ENCODE measurements at regions not wholly inside any gene's neighbourhood (a gene's known extent, or its start where the extent isn't known, plus 50 kb on each side); places are given as distances from the start of the nearest gene placed in this dataset.
A peak's percentile ranks its signal among the peaks of the same experiment; 100 is the strongest.

DNA sequence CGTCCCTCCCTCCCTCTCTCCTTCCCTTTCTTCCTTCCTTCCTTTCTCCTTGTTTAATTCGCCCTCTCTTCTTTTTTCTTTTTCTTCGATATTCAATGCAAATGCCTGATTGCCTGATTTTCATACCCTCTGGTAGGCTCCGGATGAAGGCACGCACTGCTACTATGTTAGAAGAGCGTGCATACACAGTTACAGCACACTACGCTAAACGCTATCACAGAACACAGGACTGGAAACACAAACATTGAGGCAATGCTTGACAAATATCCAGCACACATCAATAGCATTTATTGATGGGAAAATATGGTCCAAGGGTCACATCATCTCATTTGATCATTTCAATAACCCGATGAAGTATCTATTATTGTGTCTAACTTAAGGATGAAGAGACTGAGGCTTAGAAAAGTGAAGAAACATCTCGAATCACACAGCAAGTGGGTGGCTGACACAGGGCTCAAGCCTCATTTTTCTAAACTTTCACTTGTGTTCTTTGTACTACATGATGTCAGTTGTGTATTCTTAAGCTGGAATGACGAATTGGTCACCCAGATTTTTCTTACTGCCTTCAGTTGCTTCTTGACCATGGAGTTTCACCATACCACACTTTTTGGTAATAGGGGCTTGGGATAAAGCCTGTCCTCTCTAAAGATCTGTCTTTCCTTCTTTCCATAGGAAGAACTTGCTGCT is 101.8 kb downstream of the TRIB2 start:
- H3K4me1 Mint-ChIP-seq, result peaks cover 43% of the 10 kb centered on the region
- H3K9me3 Mint-ChIP-seq, result no peaks in the 10 kb centered on the region
- peak overlapping the region; percentile 5 for H3K4me3 Mint-ChIP-seq
- no peak for ATAC-seq (replicated peaks)
- no peak overlapping the region for H3K27ac Mint-ChIP-seq
- H3K36me3 Mint-ChIP-seq (ENCODE audit: low read depth), result no peaks in the 10 kb centered on the region
- H3K27me3 Mint-ChIP-seq, result no peaks in the 10 kb centered on the region

GRCh38 chr2:12819103-12819475 is 102.4 kb downstream of the TRIB2 start:
- Mint-ChIP-seq H3K36me3 (ENCODE audit: low read depth) (no peaks in the 10 kb centered on the region), H3K9me3 (no peaks in the 10 kb centered on the region), H3K4me3 (peak overlapping the region; percentile 5), H3K4me1 (peaks cover 43% of the 10 kb centered on the region), H3K27me3 (no peaks in the 10 kb centered on the region), H3K27ac (no peak overlapping the region)
- ATAC-seq (replicated peaks), result no peak

DNA sequence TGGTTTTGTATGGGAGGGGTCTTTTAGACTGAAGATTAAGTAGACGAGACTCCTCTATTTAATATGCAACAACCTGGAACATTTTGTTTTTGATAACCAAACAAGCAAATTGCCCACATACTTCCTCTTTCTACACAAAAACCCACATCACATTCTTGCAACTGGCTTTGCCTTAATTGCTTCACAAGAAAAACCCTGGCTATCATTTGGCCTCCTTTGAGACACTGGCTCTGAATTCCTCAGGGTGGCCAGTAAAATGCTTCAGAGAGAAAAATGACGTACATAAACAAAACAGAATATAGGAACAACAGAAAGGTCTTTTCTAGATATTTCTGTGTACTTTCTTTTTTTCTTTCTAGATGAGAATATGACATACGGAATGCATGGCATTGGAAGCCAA is 103.0 kb downstream of the TRIB2 start:
- Mint-ChIP-seq H3K9me3 (no peaks in the 10 kb centered on the region), H3K27me3 (no peaks in the 10 kb centered on the region), H3K4me1 (peaks cover 43% of the 10 kb centered on the region), H3K27ac (no peak overlapping the region), H3K4me3 (peak overlapping the region; percentile 5), H3K36me3 (ENCODE audit: low read depth) (no peaks in the 10 kb centered on the region)
- no peak for ATAC-seq (replicated peaks)

DNA sequence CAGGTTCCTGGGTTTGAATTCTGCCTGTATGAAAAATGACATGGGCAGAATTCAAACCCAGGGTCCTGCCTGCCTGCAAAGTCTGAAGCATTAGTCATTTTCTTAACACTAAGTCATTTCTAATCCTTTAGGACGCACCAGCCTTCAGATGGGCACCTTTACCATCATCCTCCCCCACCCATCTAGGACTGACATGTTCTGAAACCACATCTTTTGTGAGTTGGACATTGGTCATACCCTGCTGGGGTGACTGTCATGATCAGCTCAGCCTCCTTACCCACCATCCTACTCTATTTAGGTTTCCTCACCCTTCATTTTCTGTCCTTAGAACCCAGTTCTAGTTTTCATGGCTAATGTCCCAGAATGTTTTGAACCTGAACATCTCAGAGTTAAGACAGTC is 104.9 kb downstream of the TRIB2 start:
- no peaks in the 10 kb centered on the region for H3K27me3 Mint-ChIP-seq
- no peaks in the 10 kb centered on the region for H3K36me3 Mint-ChIP-seq (ENCODE audit: low read depth)
- H3K4me1 Mint-ChIP-seq, result peaks cover 40% of the 10 kb centered on the region
- peak; percentile 79 for ATAC-seq (replicated peaks)
- no peaks in the 10 kb centered on the region for H3K9me3 Mint-ChIP-seq
- H3K4me3 Mint-ChIP-seq, result no peak overlapping the region
- H3K27ac Mint-ChIP-seq, result no peak overlapping the region

DNA sequence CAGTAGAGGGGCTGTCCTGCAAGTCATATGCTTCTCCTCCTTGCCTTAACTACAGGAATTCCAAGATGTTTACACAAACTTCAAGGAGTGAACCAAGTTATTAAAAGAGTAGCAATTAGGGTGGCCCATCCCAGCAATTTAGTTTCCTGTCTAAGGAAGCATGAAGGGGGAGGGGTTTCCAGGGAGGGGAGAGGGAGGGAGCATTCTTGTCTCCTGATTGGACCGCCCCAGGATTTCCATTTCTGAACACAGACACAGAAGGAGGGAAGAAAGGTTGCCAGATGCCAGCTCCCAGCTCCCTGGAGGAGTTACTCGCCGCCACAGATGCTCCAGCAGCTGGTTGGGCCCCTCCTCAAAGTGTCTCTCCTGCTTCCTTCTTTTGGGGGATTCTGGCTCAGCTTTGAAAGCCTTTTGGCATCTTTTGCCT is 107.6 kb downstream of the TRIB2 start:
- H3K36me3 Mint-ChIP-seq (ENCODE audit: low read depth), result no peaks in the 10 kb centered on the region

GRCh38 chr2:12824778-12825379 is 108.1 kb downstream of the TRIB2 start:
- no peak overlapping the region for H3K27ac Mint-ChIP-seq
- no peaks in the 10 kb centered on the region for H3K9me3 Mint-ChIP-seq
- peaks cover 12% of the 10 kb centered on the region for H3K4me1 Mint-ChIP-seq
- ATAC-seq (replicated peaks), result no peak
- no peaks in the 10 kb centered on the region for H3K36me3 Mint-ChIP-seq (ENCODE audit: low read depth)
- no peak overlapping the region for H3K4me3 Mint-ChIP-seq
- H3K27me3 Mint-ChIP-seq, result no peaks in the 10 kb centered on the region

More for the DNA sequence above, 107.6 kb downstream of the TRIB2 start:
- no peak overlapping the region for H3K4me3 Mint-ChIP-seq
- no peak overlapping the region for H3K27ac Mint-ChIP-seq
- H3K9me3 Mint-ChIP-seq, result no peaks in the 10 kb centered on the region
- peaks cover 15% of the 10 kb centered on the region for H3K4me1 Mint-ChIP-seq
- no peak for ATAC-seq (replicated peaks)
- no peaks in the 10 kb centered on the region for H3K27me3 Mint-ChIP-seq

DNA sequence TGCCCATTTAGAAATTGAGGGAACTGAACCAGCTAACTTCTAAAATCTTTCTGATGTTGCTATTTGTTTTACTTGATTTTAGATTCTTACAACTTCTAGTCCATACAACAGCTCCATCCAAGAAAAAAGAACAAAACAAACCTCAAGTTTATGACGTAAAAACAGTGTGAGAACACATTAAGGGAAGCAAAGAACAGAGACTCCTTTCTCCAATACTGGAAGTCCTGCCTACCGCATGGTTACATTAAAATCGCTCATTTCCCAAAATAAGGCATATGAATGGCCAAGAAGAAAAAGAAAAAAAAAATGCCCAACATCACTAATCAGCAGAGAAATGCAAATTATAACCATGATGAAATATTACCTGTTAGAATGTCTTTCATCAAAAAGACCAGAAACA is 110.0 kb downstream of the TRIB2 start:
- Mint-ChIP-seq H3K27ac (no peak overlapping the region), H3K4me3 (no peak overlapping the region), H3K4me1 (peaks cover 5% of the 10 kb centered on the region), H3K27me3 (no peaks in the 10 kb centered on the region), H3K36me3 (ENCODE audit: low read depth) (no peaks in the 10 kb centered on the region), H3K9me3 (no peaks in the 10 kb centered on the region)
- no peak for ATAC-seq (replicated peaks)

- H3K4me3 Mint-ChIP-seq, result no peak overlapping the region
- H3K9me3 Mint-ChIP-seq, result no peaks in the 10 kb centered on the region
- no peak overlapping the region for H3K27ac Mint-ChIP-seq
- H3K36me3 Mint-ChIP-seq (ENCODE audit: low read depth), result no peaks in the 10 kb centered on the region
- no peak for ATAC-seq (replicated peaks)
- no peaks in the 10 kb centered on the region for H3K4me1 Mint-ChIP-seq
- H3K27me3 Mint-ChIP-seq, result no peaks in the 10 kb centered on the region
Observed at GRCh38 chr2:12827721-12828120, 111.0 kb downstream of the TRIB2 start.

DNA sequence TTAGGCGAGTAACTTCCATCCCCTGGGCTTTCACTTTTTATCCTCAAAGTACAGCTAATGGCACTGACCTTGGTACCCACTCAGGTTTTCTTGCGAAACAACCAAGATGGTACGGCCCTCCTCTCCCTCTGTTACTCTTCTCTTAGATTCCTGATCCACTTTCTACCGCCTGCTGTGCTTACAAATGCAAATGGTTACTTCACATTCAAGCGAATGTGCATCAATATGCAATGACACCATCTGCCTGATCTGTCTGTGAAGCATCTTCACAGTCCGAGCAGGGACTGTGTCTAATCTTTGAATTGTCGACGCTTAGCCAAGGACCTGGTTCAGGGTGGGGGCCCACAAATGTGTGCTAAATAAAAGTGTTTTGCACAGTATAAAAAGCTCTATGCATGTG is 112.2 kb downstream of the TRIB2 start:
- H3K36me3 Mint-ChIP-seq (ENCODE audit: low read depth), result no peaks in the 10 kb centered on the region
- ATAC-seq (replicated peaks), result no peak
- H3K4me3 Mint-ChIP-seq, result no peak overlapping the region
- no peaks in the 10 kb centered on the region for H3K9me3 Mint-ChIP-seq
- H3K4me1 Mint-ChIP-seq, result no peaks in the 10 kb centered on the region
- H3K27ac Mint-ChIP-seq, result no peak overlapping the region
- no peaks in the 10 kb centered on the region for H3K27me3 Mint-ChIP-seq

GRCh38 chr2:12831016-12831415 is 114.3 kb downstream of the TRIB2 start:
- Mint-ChIP-seq H3K27me3 (no peaks in the 10 kb centered on the region), H3K36me3 (ENCODE audit: low read depth) (no peaks in the 10 kb centered on the region), H3K4me1 (no peaks in the 10 kb centered on the region), H3K27ac (no peak overlapping the region), H3K9me3 (no peaks in the 10 kb centered on the region), H3K4me3 (no peak overlapping the region)
- no peak for ATAC-seq (replicated peaks)

DNA sequence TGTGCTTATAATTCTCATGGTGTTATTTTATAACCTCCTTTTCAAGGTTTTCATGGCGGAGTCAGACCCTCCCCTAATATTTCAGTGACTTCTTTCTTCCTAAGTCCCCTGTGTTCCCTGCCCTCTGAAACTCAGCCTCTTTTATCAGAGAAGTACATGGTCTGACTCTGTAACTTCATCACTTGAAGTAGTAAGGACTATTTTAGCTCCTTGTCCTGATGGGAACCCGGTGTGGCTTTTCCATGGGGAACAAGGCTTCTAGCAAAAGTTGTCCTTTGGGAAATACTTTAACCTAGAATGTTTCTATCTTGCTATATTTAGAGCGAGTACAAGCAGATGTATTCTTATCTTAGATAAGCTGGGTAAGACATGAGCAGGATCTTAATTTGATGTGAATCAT is 117.5 kb downstream of the TRIB2 start:
- no peak for ATAC-seq (replicated peaks)
- Mint-ChIP-seq H3K36me3 (ENCODE audit: low read depth) (no peaks in the 10 kb centered on the region), H3K27me3 (no peaks in the 10 kb centered on the region), H3K27ac (no peak overlapping the region), H3K4me1 (no peaks in the 10 kb centered on the region), H3K9me3 (no peaks in the 10 kb centered on the region), H3K4me3 (no peak overlapping the region)

GRCh38 chr2:12835733-12836132 is 119.0 kb downstream of the TRIB2 start:
- Mint-ChIP-seq H3K27me3 (peaks cover under 1% of the 10 kb centered on the region), H3K27ac (no peak overlapping the region), H3K9me3 (no peaks in the 10 kb centered on the region), H3K4me1 (no peaks in the 10 kb centered on the region), H3K4me3 (no peak overlapping the region), H3K36me3 (ENCODE audit: low read depth) (no peaks in the 10 kb centered on the region)
- no peak for ATAC-seq (replicated peaks)

DNA sequence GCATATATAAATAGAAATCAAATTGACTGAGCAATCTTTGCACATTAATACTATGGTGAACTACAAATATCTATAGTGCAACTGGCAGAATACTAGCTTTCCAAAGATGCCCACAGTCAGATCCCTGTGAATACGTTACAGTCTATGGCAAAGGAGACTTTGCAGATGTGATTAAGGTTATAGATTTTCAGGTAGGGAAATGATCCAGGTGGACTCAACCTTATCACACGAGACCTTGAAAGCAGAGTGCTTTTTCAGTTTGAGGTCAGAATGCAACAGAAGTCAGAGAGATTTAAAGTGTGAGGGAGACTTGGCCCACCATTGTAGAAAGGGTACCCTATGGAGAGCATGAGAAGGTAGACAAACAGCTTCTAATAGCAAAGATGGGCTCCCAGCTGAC is 122.6 kb downstream of the TRIB2 start:
- ATAC-seq (replicated peaks), result no peak
- Mint-ChIP-seq H3K27me3 (peaks cover 4% of the 10 kb centered on the region), H3K27ac (no peak overlapping the region), H3K36me3 (ENCODE audit: low read depth) (no peaks in the 10 kb centered on the region), H3K4me3 (no peak overlapping the region), H3K4me1 (no peaks in the 10 kb centered on the region), H3K9me3 (no peaks in the 10 kb centered on the region)

DNA sequence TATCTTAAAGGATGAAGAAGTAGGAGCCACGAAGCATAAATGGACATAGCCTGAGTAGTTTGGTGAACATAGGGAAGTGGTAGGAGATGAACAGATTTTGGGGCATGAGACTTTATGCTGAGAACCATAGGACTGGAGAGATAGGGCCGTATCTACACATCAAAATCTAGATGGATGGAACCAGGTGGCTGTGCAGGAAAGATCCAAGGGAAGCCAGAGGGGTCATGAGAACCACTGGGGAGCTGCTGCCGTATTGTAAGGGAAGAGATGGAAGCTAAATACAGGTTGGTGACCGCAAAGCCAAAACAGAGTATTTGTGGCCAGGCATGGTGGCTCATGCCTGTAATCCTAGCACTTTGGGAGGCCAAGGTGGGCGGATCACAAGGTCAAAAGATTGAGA is 124.3 kb downstream of the TRIB2 start:
- ATAC-seq (replicated peaks), result no peak
- H3K4me3 Mint-ChIP-seq, result no peak overlapping the region
- peaks cover 4% of the 10 kb centered on the region for H3K27me3 Mint-ChIP-seq
- no peaks in the 10 kb centered on the region for H3K36me3 Mint-ChIP-seq (ENCODE audit: low read depth)
- no peak overlapping the region for H3K27ac Mint-ChIP-seq
- H3K4me1 Mint-ChIP-seq, result no peaks in the 10 kb centered on the region
- H3K9me3 Mint-ChIP-seq, result no peaks in the 10 kb centered on the region

GRCh38 chr2:12842917-12843316 is 126.2 kb downstream of the TRIB2 start:
- Mint-ChIP-seq H3K36me3 (ENCODE audit: low read depth) (no peaks in the 10 kb centered on the region), H3K27me3 (peaks cover 4% of the 10 kb centered on the region), H3K9me3 (no peaks in the 10 kb centered on the region), H3K27ac (no peak overlapping the region), H3K4me3 (no peak overlapping the region), H3K4me1 (no peaks in the 10 kb centered on the region)
- no peak for ATAC-seq (replicated peaks)

All from activated T-helper 17 cell treated with anti-CD3 and anti-CD28 coated beads, Interleukin-2, amount 50 U/mL, for 72 hours (primary cell).